ENCODE measurements at regions not wholly inside any gene's neighbourhood (a gene's known extent, or its start where the extent isn't known, plus 50 kb on each side); places are given as distances from the start of the nearest gene placed in this dataset.

DNA sequence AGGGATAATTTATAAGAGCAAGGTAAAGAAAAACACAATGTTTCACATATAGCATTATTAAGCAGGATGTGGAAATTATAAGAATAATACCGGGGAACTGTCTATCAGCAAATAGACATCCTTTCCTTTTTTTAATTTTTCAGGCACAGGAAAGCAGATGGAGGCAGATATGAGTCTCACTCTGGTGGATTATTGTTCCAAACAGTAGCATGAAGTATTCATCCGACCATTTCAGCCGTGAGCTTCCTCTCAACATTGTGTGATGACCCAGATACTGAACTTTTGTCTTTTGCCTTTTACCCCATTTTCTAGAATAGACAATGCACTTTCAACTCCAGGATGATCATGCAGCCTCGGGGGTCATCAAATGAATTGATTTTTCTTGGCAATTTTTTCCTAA is 599.8 kb downstream of the ADGRL2 start:
- DNase-seq (no peak), FAIRE-seq (no peak), ATAC-seq (no peak)
- intact Hi-C loops (cut with DNase I) = no loop called here
- H3K27me3 ChIP-seq = no peaks in the 10 kb centered on the region
- WGBS, 2 donors = 65 to 76% methylated on average over 4 of the region's 4 CpGs
- H3K9me3 ChIP-seq = no peaks in the 10 kb centered on the region
- H3K27ac ChIP-seq = no peak overlapping the region
- no peaks in the 10 kb centered on the region for H3K4me1 ChIP-seq
- no peak for TF ChIP-seq CTCF (IDR thresholded peaks at IDR 0.05)
- H3K36me3 ChIP-seq = no peaks in the 10 kb centered on the region
- H3K4me3 ChIP-seq = no peak overlapping the region

- intact Hi-C loops (cut with DNase I) = no loop called here
- no peak for FAIRE-seq
- no peak for TF ChIP-seq CTCF (IDR thresholded peaks at IDR 0.05)
- H3K27me3 ChIP-seq = no peaks in the 10 kb centered on the region
- H3K4me1 ChIP-seq = no peaks in the 10 kb centered on the region
- DNase-seq = no peak
- ATAC-seq = no peak
- no peak overlapping the region for H3K4me3 ChIP-seq
- H3K9me3 ChIP-seq = no peaks in the 10 kb centered on the region
- no peak overlapping the region for H3K27ac ChIP-seq
- H3K36me3 ChIP-seq = no peaks in the 10 kb centered on the region
Measured at GRCh38 chr1:82399093-82399492, 598.4 kb downstream of the ADGRL2 start.

DNA sequence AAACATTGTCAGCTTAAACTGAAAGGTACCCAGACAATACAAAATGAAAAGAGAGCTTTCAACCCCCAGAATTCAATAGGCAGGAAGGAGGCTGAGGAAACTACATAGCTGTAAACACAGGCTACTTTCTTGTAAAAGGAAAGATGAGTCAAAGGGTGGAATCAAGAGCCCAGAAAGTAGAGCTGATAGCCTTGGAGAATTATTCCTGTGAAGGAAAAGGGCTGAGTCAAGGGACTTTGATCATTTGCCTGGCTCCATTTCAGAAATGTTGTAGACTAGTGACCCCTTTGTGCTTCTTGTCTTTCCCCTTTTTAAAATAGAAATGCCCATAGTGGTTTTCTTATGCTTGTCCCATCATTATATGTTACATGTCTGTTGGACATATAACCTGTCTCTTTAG is 597.6 kb downstream of the ADGRL2 start:
- no peaks in the 10 kb centered on the region for H3K36me3 ChIP-seq
- H3K27ac ChIP-seq = no peak overlapping the region
- no peaks in the 10 kb centered on the region for H3K9me3 ChIP-seq
- ATAC-seq (no peak), FAIRE-seq (no peak), DNase-seq (no peak)
- H3K4me3 ChIP-seq = no peak overlapping the region
- H3K4me1 ChIP-seq = no peaks in the 10 kb centered on the region
- intact Hi-C loops (cut with DNase I) = no loop called here
- H3K27me3 ChIP-seq = no peaks in the 10 kb centered on the region
- no peak for TF ChIP-seq CTCF (IDR thresholded peaks at IDR 0.05)

DNA sequence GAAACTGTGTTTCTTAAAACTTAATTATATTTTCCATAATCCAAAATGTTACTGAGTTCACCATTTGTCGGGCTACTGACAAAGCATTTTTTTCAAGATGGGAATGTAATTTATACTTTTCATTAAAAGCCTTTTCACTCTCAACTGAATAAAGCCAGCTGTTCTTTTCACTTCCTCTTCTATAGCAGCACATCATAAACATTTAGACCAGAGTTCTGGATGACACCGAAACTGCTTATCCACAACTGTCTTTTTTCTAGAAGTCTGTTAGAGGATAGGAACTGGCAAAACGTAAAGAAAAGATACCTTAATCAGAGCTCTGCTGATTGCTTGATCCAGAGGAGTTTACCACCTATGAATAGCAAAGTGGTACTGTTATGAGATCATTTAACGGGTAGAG is 594.7 kb downstream of the ADGRL2 start:
- H3K27ac ChIP-seq = no peak overlapping the region
- WGBS, 2 donors = 60 to 81% methylated on average over 4 of the region's 4 CpGs
- no peak for TF ChIP-seq CTCF (IDR thresholded peaks at IDR 0.05)
- ATAC-seq = no peak
- intact Hi-C loops (cut with DNase I) = no loop called here
- H3K4me1 ChIP-seq = no peaks in the 10 kb centered on the region
- no peaks in the 10 kb centered on the region for H3K27me3 ChIP-seq
- no peak overlapping the region for H3K4me3 ChIP-seq
- H3K9me3 ChIP-seq = no peaks in the 10 kb centered on the region
- no peak for DNase-seq
- no peak for FAIRE-seq
- no peaks in the 10 kb centered on the region for H3K36me3 ChIP-seq

- H3K27ac ChIP-seq = no peak overlapping the region
- no peaks in the 10 kb centered on the region for H3K36me3 ChIP-seq
- H3K4me1 ChIP-seq = no peaks in the 10 kb centered on the region
- no peaks in the 10 kb centered on the region for H3K9me3 ChIP-seq
- no peak overlapping the region for H3K4me3 ChIP-seq
- ATAC-seq (no peak), FAIRE-seq (no peak), DNase-seq (no peak)
- no peak for TF ChIP-seq CTCF (IDR thresholded peaks at IDR 0.05)
- 92 to 93% methylated on average over 1 of the region's 1 CpG for WGBS, 2 donors
- intact Hi-C loops (cut with DNase I) = no loop called here
- H3K27me3 ChIP-seq = no peaks in the 10 kb centered on the region
Measured at GRCh38 chr1:82392946-82393345, 592.2 kb downstream of the ADGRL2 start.

Data from pancreas (tissue), 10 donors.